ENCODE measurements at regions not wholly inside any gene's neighbourhood (a gene's known extent, or its start where the extent isn't known, plus 50 kb on each side); places are given as distances from the start of the nearest gene placed in this dataset.
"Not testable (repeated sequence)": the region's sequence is repeated elsewhere in the genome, so short reads cannot be mapped to it uniquely, and the experiment has no call there.

- no peak for TF ChIP-seq CTCF (IDR thresholded peaks at IDR 0.05; ENCODE audit: low read depth, low read length)
- in situ Hi-C loops (cut with HindIII; ENCODE audit: low sequenced_read_pairs) = no loop called here
- DNase-seq (ENCODE audit: low read depth, low spot score) = no peak
- H3K4me3 ChIP-seq (ENCODE audit: low read depth, low read length) = no peak overlapping the region
Measured at GRCh38 chr2:116776556-116776955, 1037.9 kb upstream of the DDX18 start.

DNA sequence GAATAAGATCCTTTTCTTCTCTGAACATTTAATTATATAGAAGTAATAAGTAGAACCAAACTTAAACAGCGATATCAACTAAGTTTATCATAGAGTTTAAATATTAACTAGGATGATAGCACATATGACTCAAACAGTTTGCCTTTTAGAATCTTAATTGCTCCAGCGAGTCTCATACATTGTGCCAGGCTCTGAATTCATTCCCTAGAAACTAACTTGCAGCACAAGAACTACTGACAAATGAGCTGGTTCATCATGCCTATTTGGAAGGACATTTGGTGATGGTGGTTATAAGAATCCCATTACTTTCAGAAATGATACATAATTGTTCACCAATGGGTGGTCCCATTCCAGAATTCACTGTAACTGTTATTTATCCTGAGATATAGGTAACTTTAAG is 1026.6 kb upstream of the DDX18 start:
- TF ChIP-seq CTCF (IDR thresholded peaks at IDR 0.05; ENCODE audit: low read depth, low read length) = no peak
- in situ Hi-C loops (cut with HindIII; ENCODE audit: low sequenced_read_pairs) = no loop called here
- no peak for DNase-seq (ENCODE audit: low read depth, low spot score)
- no peak overlapping the region for H3K4me3 ChIP-seq (ENCODE audit: low read depth, low read length)

- no peak overlapping the region for H3K4me3 ChIP-seq (ENCODE audit: low read depth, low read length)
- DNase-seq (ENCODE audit: low read depth, low spot score) = no peak
- in situ Hi-C loops (cut with HindIII; ENCODE audit: low sequenced_read_pairs) = no loop called here
- TF ChIP-seq CTCF (IDR thresholded peaks at IDR 0.05; ENCODE audit: low read depth, low read length) = no peak
Measured at GRCh38 chr2:116802671-116803070, 1011.8 kb upstream of the DDX18 start.

DNA sequence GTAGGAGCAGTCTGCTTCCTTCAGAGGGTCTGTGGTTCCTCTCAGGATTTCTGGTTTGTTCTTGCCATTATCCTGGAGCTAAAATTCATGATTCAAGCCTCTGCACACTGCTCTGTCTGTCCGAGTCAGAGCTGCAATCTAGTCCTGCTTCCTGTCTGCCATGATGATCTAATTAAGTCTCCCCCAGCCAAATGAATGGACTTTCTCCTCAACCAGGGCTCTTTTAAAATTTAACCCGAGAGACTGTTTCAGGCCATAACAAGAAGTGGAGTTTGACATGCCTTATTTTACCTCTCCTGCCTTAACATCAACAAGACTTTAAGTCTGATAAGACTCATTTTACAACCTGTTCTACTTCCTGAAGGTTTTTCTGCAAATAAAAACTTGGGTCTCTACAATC is 1009.6 kb upstream of the DDX18 start:
- no peak for TF ChIP-seq CTCF (IDR thresholded peaks at IDR 0.05; ENCODE audit: low read depth, low read length)
- no peak overlapping the region for H3K4me3 ChIP-seq (ENCODE audit: low read depth, low read length)
- DNase-seq (ENCODE audit: low read depth, low spot score) = no peak
- in situ Hi-C loops (cut with HindIII; ENCODE audit: low sequenced_read_pairs) = no loop called here

DNA sequence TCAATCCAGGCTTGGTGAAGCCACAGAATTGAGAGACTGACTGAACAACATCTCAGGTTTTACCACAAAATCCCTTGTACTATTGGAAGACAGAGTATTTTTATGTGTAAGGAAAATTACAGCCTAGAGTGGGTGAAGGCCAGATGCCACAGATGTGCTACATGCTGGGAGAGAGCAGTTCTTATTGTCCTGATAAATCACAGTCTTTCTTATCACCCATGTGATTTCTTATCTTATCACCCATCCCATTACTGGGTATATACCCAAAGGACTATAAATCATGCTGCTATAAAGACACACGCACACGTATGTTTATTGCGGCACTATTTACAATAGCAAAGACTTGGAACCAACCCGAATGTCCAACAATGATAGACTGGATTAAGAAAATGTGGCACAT is 1008.0 kb upstream of the DDX18 start:
- in situ Hi-C loops (cut with HindIII; ENCODE audit: low sequenced_read_pairs); DNase-seq (ENCODE audit: low read depth, low spot score): not testable (repeated sequence)

GRCh38 chr2:116809109-116809508 is 1005.4 kb upstream of the DDX18 start:
- H3K4me3 ChIP-seq (ENCODE audit: low read depth, low read length) = no peak overlapping the region
- in situ Hi-C loops (cut with HindIII; ENCODE audit: low sequenced_read_pairs) = no loop called here
- DNase-seq (ENCODE audit: low read depth, low spot score) = peak; percentile 9
- no peak for TF ChIP-seq CTCF (IDR thresholded peaks at IDR 0.05; ENCODE audit: low read depth, low read length)

More for the DNA sequence above, 1008.0 kb upstream of the DDX18 start:
- not testable (repeated sequence) for H3K4me3 ChIP-seq (ENCODE audit: low read depth, low read length)

DNA sequence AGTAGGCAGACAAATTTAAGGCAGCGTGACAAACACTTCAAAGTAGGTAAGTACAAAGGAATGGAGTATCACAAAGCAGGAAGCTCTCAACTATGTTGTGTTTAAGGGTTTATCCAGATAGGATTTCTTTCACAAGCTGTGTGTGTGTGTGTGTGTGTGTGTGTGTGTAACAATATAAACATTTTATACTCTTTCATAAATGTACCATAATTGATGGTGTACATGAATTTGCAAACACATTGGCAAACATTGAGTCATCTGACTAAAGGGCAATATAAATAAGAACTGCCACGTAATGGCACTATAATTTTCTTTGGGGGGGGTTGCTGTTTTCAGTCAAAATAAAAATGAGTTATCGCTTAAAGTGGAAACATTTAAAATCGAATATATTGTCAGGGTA is 1004.4 kb upstream of the DDX18 start:
- no peak overlapping the region for H3K4me3 ChIP-seq (ENCODE audit: low read depth, low read length)
- peak; percentile 1 for DNase-seq (ENCODE audit: low read depth, low spot score)
- in situ Hi-C loops (cut with HindIII; ENCODE audit: low sequenced_read_pairs) = no loop called here
- no peak for TF ChIP-seq CTCF (IDR thresholded peaks at IDR 0.05; ENCODE audit: low read depth, low read length)
